DMS 273 (cell line): ENCODE measurements at regions not wholly inside any gene's neighbourhood (a gene's known extent, or its start where the extent isn't known, plus 50 kb on each side); places are given as distances from the start of the nearest gene placed in this dataset.

ENCODE experiments used
- DNase-seq: peaks from one replicate; lab custom pipeline; 2025; ENCODE audit not compliant: unreplicated experiment; lab: John Stamatoyannopoulos, UW

GRCh38 chr4:171636606-171637005 is 176.6 kb upstream of the GALNTL6 start:
- no peak for DNase-seq

GRCh38 chr4:171629737-171630136 is 183.5 kb upstream of the GALNTL6 start:
- peak; percentile 5 for DNase-seq

- DNase-seq = no peak
Measured at GRCh38 chr4:171629182-171629581, 184.0 kb upstream of the GALNTL6 start.

- DNase-seq = no peak
Measured at GRCh38 chr4:171626554-171626953, 186.7 kb upstream of the GALNTL6 start.

GRCh38 chr4:171622729-171623128 is 190.5 kb upstream of the GALNTL6 start:
- DNase-seq = no peak

GRCh38 chr4:171621646-171622045 is 191.6 kb upstream of the GALNTL6 start:
- no peak for DNase-seq

- DNase-seq = no peak
Measured at GRCh38 chr4:171612907-171613306, 200.3 kb upstream of the GALNTL6 start.

- DNase-seq = no peak
Measured at GRCh38 chr4:171602638-171603355, 210.4 kb upstream of the GALNTL6 start.

- DNase-seq = no peak
Measured at GRCh38 chr4:171601091-171601490, 212.1 kb upstream of the GALNTL6 start.

GRCh38 chr4:171599628-171600027 is 213.6 kb upstream of the GALNTL6 start:
- no peak for DNase-seq

GRCh38 chr4:171594293-171594692 is 218.9 kb upstream of the GALNTL6 start:
- peak; percentile 0 for DNase-seq

- no peak for DNase-seq
Measured at GRCh38 chr4:171590716-171591115, 222.5 kb upstream of the GALNTL6 start.

- DNase-seq = no peak
Measured at GRCh38 chr4:171588764-171589163, 224.4 kb upstream of the GALNTL6 start.

- DNase-seq = no peak
Measured at GRCh38 chr4:171588051-171588545, 225.1 kb upstream of the GALNTL6 start.

GRCh38 chr4:171583790-171584189 is 229.4 kb upstream of the GALNTL6 start:
- no peak for DNase-seq

GRCh38 chr4:171582961-171583581 is 230.1 kb upstream of the GALNTL6 start:
- no peak for DNase-seq

GRCh38 chr4:171573181-171573580 is 240.0 kb upstream of the GALNTL6 start:
- no peak for DNase-seq

- no peak for DNase-seq
Measured at GRCh38 chr4:171565130-171565788, 247.9 kb upstream of the GALNTL6 start.

GRCh38 chr4:171561419-171561818 is 251.8 kb upstream of the GALNTL6 start:
- no peak for DNase-seq

GRCh38 chr4:171553961-171554360 is 259.2 kb upstream of the GALNTL6 start:
- DNase-seq = no peak

- no peak for DNase-seq
Measured at GRCh38 chr4:171542640-171543039, 270.6 kb upstream of the GALNTL6 start.

- DNase-seq = no peak
Measured at GRCh38 chr4:171538601-171539100, 274.6 kb upstream of the GALNTL6 start.
